ENCODE measurements at regions not wholly inside any gene's neighbourhood (a gene's known extent, or its start where the extent isn't known, plus 50 kb on each side); places are given as distances from the start of the nearest gene placed in this dataset.

- intact Hi-C loops (cut with micrococcal nuclease), result no loop called here
- POLR2A ChIA-PET, result no interaction called here
- no peaks in the 10 kb centered on the region for H3K36me3 ChIP-seq (ENCODE audit: control insufficient read depth in 2 of 3, insufficient read depth in 3 of 3, low read length in 3 of 3)
Observed at GRCh38 chr9:15113288-15113687, 193.7 kb downstream of the TTC39B start.

DNA sequence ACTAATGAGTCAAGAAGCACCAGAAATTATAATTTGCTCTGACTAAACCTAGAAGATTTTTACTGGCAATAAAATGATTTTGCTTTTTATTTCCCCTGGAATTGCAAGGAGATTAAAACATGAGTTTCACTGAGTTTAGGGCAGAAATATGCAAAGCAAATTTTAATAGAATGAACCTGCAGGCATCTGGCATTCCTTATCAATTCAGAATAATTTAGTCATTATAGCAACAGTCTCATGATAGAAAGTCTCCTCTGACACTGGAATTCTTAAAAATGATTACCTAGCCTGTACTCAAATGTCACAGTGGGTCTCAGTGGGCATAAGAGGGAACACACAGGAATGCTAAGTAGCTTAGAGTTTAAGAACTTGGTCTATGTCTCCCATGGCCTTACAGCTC lies 195.9 kb downstream of the TTC39B start:
- H3K36me3 ChIP-seq (ENCODE audit: control insufficient read depth in 2 of 3, insufficient read depth in 3 of 3, low read length in 3 of 3), result no peaks in the 10 kb centered on the region
- H3K4me3 Mint-ChIP-seq, result no peak overlapping the region
- H3K27me3 ChIP-seq (ENCODE audit: control insufficient read depth in 2 of 2, insufficient read depth in 2 of 2, low read length in 2 of 2), result no peaks in the 10 kb centered on the region
- H3K27me3 Mint-ChIP-seq, result peaks cover 0 to 6% (median 0%) of the 10 kb centered on the region in 5 donors
- ChIA-PET POLR2A (no interaction called here), CTCF (no interaction called here)
- DNase-seq (no peak), ATAC-seq (no peak)
- no peaks in the 10 kb centered on the region for H3K9me3 ChIP-seq (ENCODE audit: control insufficient read depth in 2 of 3, low read length in 3 of 3)
- H3K36me3 Mint-ChIP-seq, result no peaks in the 10 kb centered on the region
- peaks cover 0 to 2% (median 0%) of the 10 kb centered on the region in 11 donors for H3K9me3 Mint-ChIP-seq
- no peak overlapping the region for H3K4me3 ChIP-seq (ENCODE audit: low read length)
- H3K27ac Mint-ChIP-seq, result no peak overlapping the region
- H3K4me1 ChIP-seq (ENCODE audit: control insufficient read depth in 2 of 2, insufficient read depth in 2 of 2, low read length in 2 of 2), result no peaks in the 10 kb centered on the region
- H3K27ac ChIP-seq (ENCODE audit: low read depth, low read length), result no peak overlapping the region
- intact Hi-C loops (cut with micrococcal nuclease), result no loop called here
- H3K4me1 Mint-ChIP-seq, result no peaks in the 10 kb centered on the region

More at GRCh38 chr9:15113288-15113687, 193.7 kb downstream of the TTC39B start:
- H3K36me3 Mint-ChIP-seq, result no peaks in the 10 kb centered on the region
- H3K27me3 Mint-ChIP-seq, result peaks cover 0 to 9% (median 0%) of the 10 kb centered on the region in 5 donors
- H3K9me3 ChIP-seq (ENCODE audit: control insufficient read depth in 2 of 3, low read length in 3 of 3), result no peaks in the 10 kb centered on the region
- no peak overlapping the region for H3K4me3 Mint-ChIP-seq
- DNase-seq, result no peak
- no peaks in the 10 kb centered on the region for H3K4me1 ChIP-seq (ENCODE audit: control insufficient read depth in 2 of 2, insufficient read depth in 2 of 2, low read length in 2 of 2)
- H3K9me3 Mint-ChIP-seq, result no peaks in the 10 kb centered on the region
- H3K4me3 ChIP-seq (ENCODE audit: low read length), result no peak overlapping the region
- H3K27ac Mint-ChIP-seq, result no peak overlapping the region
- H3K4me1 Mint-ChIP-seq, result no peaks in the 10 kb centered on the region
- CTCF ChIA-PET, result no interaction called here
- H3K27me3 ChIP-seq (ENCODE audit: control insufficient read depth in 2 of 2, insufficient read depth in 2 of 2, low read length in 2 of 2), result no peaks in the 10 kb centered on the region
- no peak for ATAC-seq
- no peak overlapping the region for H3K27ac ChIP-seq (ENCODE audit: low read depth, low read length)

GRCh38 chr9:15104826-15105420 lies 194.7 kb upstream of the FREM1 start:
- Histone ChIP-seq H3K9me3 (ENCODE audit: control insufficient read depth in 2 of 3, low read length in 3 of 3) (no peaks in the 10 kb centered on the region), H3K4me3 (ENCODE audit: low read length) (no peak overlapping the region), H3K27me3 (ENCODE audit: control insufficient read depth in 2 of 2, insufficient read depth in 2 of 2, low read length in 2 of 2) (no peaks in the 10 kb centered on the region), H3K27ac (ENCODE audit: low read depth, low read length) (no peak overlapping the region), H3K36me3 (ENCODE audit: control insufficient read depth in 2 of 3, insufficient read depth in 3 of 3, low read length in 3 of 3) (no peaks in the 10 kb centered on the region), H3K4me1 (ENCODE audit: control insufficient read depth in 2 of 2, insufficient read depth in 2 of 2, low read length in 2 of 2) (no peaks in the 10 kb centered on the region)
- peaks cover 0 to 7% (median 2%) of the 10 kb centered on the region in 7 donors for H3K4me1 Mint-ChIP-seq
- ChIA-PET CTCF (interaction anchor here (0.7 to 4.4 kb wide), 3 partner anchors 19 to 117 kb away, joined by 3 to 47 read pairs (median 4); no protein-coding TSS in a partner anchor), POLR2A (no interaction called here)
- intact Hi-C loops (cut with micrococcal nuclease), result loop anchor here (1.0 to 10.0 kb wide), 7 partner anchors 16 to 537 kb away; no protein-coding TSS in a partner anchor
- DNase-seq (peak; percentile 7 to 66 (median 52)), ATAC-seq (peak; percentile 80)
- H3K36me3 Mint-ChIP-seq, result no peaks in the 10 kb centered on the region
- H3K4me3 Mint-ChIP-seq, result no peak overlapping the region
- peaks cover 0 to 2% (median 0%) of the 10 kb centered on the region in 11 donors for H3K9me3 Mint-ChIP-seq
- no peak overlapping the region for H3K27ac Mint-ChIP-seq
- H3K27me3 Mint-ChIP-seq, result peaks cover 0 to 11% (median 6%) of the 10 kb centered on the region in 5 donors

DNA sequence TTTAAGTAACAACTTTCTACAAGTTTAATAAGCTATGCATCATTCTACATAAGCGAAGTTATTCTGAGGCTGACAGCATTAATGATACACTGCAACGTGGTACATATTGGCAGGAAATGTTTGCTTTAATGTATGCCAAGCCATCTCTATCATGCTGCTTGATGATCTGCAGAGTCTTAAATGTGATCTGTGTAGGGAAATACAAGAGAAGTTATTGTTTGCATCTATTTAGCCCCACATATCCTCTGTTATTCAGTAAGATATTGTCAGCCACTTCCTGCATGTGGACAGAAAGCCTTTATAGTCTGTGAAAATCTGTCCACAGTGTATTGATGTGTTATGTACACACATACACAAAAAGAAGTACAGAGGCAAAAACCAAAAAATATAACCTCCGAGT lies 193.1 kb upstream of the FREM1 start:
- H3K4me1 Mint-ChIP-seq, result peaks cover 0 to 7% (median 2%) of the 10 kb centered on the region in 7 donors
- Histone ChIP-seq H3K9me3 (ENCODE audit: control insufficient read depth in 2 of 3, low read length in 3 of 3) (no peaks in the 10 kb centered on the region), H3K4me3 (ENCODE audit: low read length) (no peak overlapping the region), H3K4me1 (ENCODE audit: control insufficient read depth in 2 of 2, insufficient read depth in 2 of 2, low read length in 2 of 2) (no peaks in the 10 kb centered on the region), H3K27ac (ENCODE audit: low read depth, low read length) (no peak overlapping the region), H3K27me3 (ENCODE audit: control insufficient read depth in 2 of 2, insufficient read depth in 2 of 2, low read length in 2 of 2) (no peaks in the 10 kb centered on the region), H3K36me3 (ENCODE audit: control insufficient read depth in 2 of 3, insufficient read depth in 3 of 3, low read length in 3 of 3) (no peaks in the 10 kb centered on the region)
- DNase-seq (no peak), ATAC-seq (no peak)
- CTCF ChIA-PET, result interaction anchor here (0.9 to 4.4 kb wide), 2 partner anchors 33 to 37 kb away, joined by 3 to 47 read pairs; no protein-coding TSS in a partner anchor
- H3K27ac Mint-ChIP-seq, result no peak overlapping the region
- peaks cover 0 to 11% (median 8%) of the 10 kb centered on the region in 5 donors for H3K27me3 Mint-ChIP-seq
- POLR2A ChIA-PET, result no interaction called here
- no peaks in the 10 kb centered on the region for H3K36me3 Mint-ChIP-seq
- no peak overlapping the region for H3K4me3 Mint-ChIP-seq
- intact Hi-C loops (cut with micrococcal nuclease), result loop anchor here in 1 of 2 donors (10.0 kb wide), 1 partner anchor 502 kb away; no protein-coding TSS in a partner anchor
- peaks cover 0 to 2% (median 0%) of the 10 kb centered on the region in 11 donors for H3K9me3 Mint-ChIP-seq

DNA sequence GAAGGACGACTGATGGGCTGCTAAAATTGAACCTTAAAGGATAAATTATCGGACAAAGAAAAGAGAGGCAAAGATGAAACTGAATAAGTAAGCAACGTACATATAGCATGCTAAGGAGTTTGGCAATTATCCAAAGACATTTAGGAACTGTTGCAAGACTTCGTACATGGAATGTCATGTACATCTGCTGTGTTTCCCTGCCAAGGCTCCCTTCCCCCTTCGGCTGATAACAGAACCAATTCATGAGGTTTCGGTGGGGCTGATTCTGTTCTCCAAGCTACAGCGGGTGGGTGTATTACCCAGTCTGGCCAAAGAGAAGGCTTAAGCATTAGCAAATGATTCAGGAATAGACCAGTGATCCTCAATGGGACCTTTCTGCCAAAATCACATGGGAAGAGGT lies 190.9 kb upstream of the FREM1 start:
- Mint-ChIP-seq H3K27me3 (peaks cover 0 to 17% (median 10%) of the 10 kb centered on the region in 5 donors), H3K36me3 (no peaks in the 10 kb centered on the region), H3K9me3 (no peaks in the 10 kb centered on the region), H3K4me1 (peaks cover 0 to 7% (median 2%) of the 10 kb centered on the region in 7 donors), H3K27ac (no peak overlapping the region), H3K4me3 (no peak overlapping the region)
- H3K4me1 ChIP-seq (ENCODE audit: control insufficient read depth in 2 of 2, insufficient read depth in 2 of 2, low read length in 2 of 2), result no peaks in the 10 kb centered on the region
- intact Hi-C loops (cut with micrococcal nuclease), result loop anchor here in 1 of 2 donors (10.0 kb wide), 1 partner anchor 504 kb away; no protein-coding TSS in a partner anchor
- H3K36me3 ChIP-seq (ENCODE audit: control insufficient read depth in 2 of 3, insufficient read depth in 3 of 3, low read length in 3 of 3), result no peaks in the 10 kb centered on the region
- H3K4me3 ChIP-seq (ENCODE audit: low read length), result no peak overlapping the region
- ChIA-PET CTCF (interaction anchor here (0.9 to 1.4 kb wide), 3 partner anchors 31 to 35 kb away, joined by 3 read pairs; no protein-coding TSS in a partner anchor), POLR2A (no interaction called here)
- H3K9me3 ChIP-seq (ENCODE audit: control insufficient read depth in 2 of 3, low read length in 3 of 3), result no peaks in the 10 kb centered on the region
- H3K27me3 ChIP-seq (ENCODE audit: control insufficient read depth in 2 of 2, insufficient read depth in 2 of 2, low read length in 2 of 2), result no peaks in the 10 kb centered on the region
- ATAC-seq, result no peak
- H3K27ac ChIP-seq (ENCODE audit: low read depth, low read length), result no peak overlapping the region
- DNase-seq, result no peak

GRCh38 chr9:15100571-15100970 lies 190.3 kb upstream of the FREM1 start:
- H3K4me1 ChIP-seq (ENCODE audit: control insufficient read depth in 2 of 2, insufficient read depth in 2 of 2, low read length in 2 of 2), result no peaks in the 10 kb centered on the region
- H3K27ac ChIP-seq (ENCODE audit: low read depth, low read length), result no peak overlapping the region
- Mint-ChIP-seq H3K27ac (no peak overlapping the region), H3K27me3 (peaks cover 0 to 15% (median 10%) of the 10 kb centered on the region in 5 donors), H3K4me1 (peaks cover 0 to 7% (median 2%) of the 10 kb centered on the region in 7 donors), H3K9me3 (no peaks in the 10 kb centered on the region), H3K4me3 (no peak overlapping the region), H3K36me3 (no peaks in the 10 kb centered on the region)
- POLR2A ChIA-PET, result no interaction called here
- CTCF ChIA-PET, result interaction anchor here (0.8 to 1.4 kb wide), 3 partner anchors 10 to 35 kb away, joined by 3 read pairs; no protein-coding TSS in a partner anchor
- ATAC-seq, result no peak
- intact Hi-C loops (cut with micrococcal nuclease), result loop anchor here in 1 of 2 donors (10.0 kb wide), 1 partner anchor 504 kb away; no protein-coding TSS in a partner anchor
- H3K36me3 ChIP-seq (ENCODE audit: control insufficient read depth in 2 of 3, insufficient read depth in 3 of 3, low read length in 3 of 3), result no peaks in the 10 kb centered on the region
- H3K4me3 ChIP-seq (ENCODE audit: low read length), result no peak overlapping the region
- H3K27me3 ChIP-seq (ENCODE audit: control insufficient read depth in 2 of 2, insufficient read depth in 2 of 2, low read length in 2 of 2), result no peaks in the 10 kb centered on the region
- H3K9me3 ChIP-seq (ENCODE audit: control insufficient read depth in 2 of 3, low read length in 3 of 3), result no peaks in the 10 kb centered on the region
- no peak for DNase-seq

- Mint-ChIP-seq H3K36me3 (no peaks in the 10 kb centered on the region), H3K9me3 (no peaks in the 10 kb centered on the region), H3K4me1 (peaks cover 0 to 2% (median 0%) of the 10 kb centered on the region in 7 donors), H3K27ac (no peak overlapping the region), H3K27me3 (peaks cover 0 to 20% (median 4%) of the 10 kb centered on the region in 5 donors), H3K4me3 (no peak overlapping the region)
- CTCF ChIA-PET, result no interaction called here
- H3K27me3 ChIP-seq (ENCODE audit: control insufficient read depth in 2 of 2, insufficient read depth in 2 of 2, low read length in 2 of 2), result no peaks in the 10 kb centered on the region
- intact Hi-C loops (cut with micrococcal nuclease), result no loop called here
- H3K27ac ChIP-seq (ENCODE audit: low read depth, low read length), result no peak overlapping the region
- H3K4me3 ChIP-seq (ENCODE audit: low read length), result no peak overlapping the region
- H3K4me1 ChIP-seq (ENCODE audit: control insufficient read depth in 2 of 2, insufficient read depth in 2 of 2, low read length in 2 of 2), result no peaks in the 10 kb centered on the region
- no peak for ATAC-seq
- no peak for DNase-seq
- no peaks in the 10 kb centered on the region for H3K36me3 ChIP-seq (ENCODE audit: control insufficient read depth in 2 of 3, insufficient read depth in 3 of 3, low read length in 3 of 3)
- no peaks in the 10 kb centered on the region for H3K9me3 ChIP-seq (ENCODE audit: control insufficient read depth in 2 of 3, low read length in 3 of 3)
- POLR2A ChIA-PET, result no interaction called here
Observed at GRCh38 chr9:15096972-15097371, 186.7 kb upstream of the FREM1 start.

Data from naive thymus-derived CD4-positive, alpha-beta T cell (primary cell).